NCI-H1092 treated with DMSO at 0.1 percent for 48 hours (cell line): ENCODE measurements at regions not wholly inside any gene's neighbourhood (a gene's known extent, or its start where the extent isn't known, plus 50 kb on each side); places are given as distances from the start of the nearest gene placed in this dataset.

Experiments used
- DNase-seq: peaks from one replicate; lab custom pipeline; 2025; lab: John Stamatoyannopoulos, UW

DNA sequence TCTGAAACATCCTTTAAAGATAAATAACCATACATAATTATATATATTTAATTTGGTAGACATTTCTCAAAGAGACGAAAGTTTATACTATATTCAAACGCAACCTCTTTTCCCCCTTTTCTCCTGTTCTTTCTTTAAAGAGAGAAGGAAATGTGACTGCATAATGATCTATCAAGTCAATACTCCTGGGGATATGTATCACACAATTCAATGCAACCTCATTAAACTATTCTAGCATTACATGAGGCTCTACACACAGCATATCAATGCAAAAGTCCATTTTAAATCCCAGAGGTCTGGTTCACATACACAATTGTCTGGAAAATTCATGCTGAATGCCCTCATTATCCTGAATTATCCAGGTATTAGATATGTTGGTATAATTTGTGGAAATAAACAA, 330.7 kb downstream of the LMX1A start:
- no peak for DNase-seq

GRCh38 chr1:165014753-165015152, 341.8 kb downstream of the LMX1A start:
- DNase-seq: no peak

GRCh38 chr1:165011991-165012531, 344.5 kb downstream of the LMX1A start:
- DNase-seq: no peak

DNA sequence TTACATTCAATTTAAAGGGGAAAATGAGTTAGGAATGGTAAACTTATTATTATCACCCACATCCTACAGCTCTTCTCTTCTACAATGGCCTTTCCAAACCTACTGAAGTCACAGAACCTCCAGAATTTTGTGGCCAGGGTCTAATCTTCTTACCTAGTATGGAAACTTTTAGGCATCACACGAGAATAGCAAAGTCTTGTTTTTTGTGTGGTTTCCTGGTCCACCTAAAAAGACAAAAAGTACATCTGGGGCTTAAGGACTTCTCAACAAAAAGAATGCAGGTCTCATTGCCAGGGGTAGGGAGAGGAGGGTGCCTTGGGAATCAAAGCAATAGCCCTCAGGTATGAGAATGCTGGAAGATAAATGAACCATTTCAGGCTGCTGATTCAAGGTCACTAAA, 345.3 kb downstream of the LMX1A start:
- DNase-seq: no peak

DNA sequence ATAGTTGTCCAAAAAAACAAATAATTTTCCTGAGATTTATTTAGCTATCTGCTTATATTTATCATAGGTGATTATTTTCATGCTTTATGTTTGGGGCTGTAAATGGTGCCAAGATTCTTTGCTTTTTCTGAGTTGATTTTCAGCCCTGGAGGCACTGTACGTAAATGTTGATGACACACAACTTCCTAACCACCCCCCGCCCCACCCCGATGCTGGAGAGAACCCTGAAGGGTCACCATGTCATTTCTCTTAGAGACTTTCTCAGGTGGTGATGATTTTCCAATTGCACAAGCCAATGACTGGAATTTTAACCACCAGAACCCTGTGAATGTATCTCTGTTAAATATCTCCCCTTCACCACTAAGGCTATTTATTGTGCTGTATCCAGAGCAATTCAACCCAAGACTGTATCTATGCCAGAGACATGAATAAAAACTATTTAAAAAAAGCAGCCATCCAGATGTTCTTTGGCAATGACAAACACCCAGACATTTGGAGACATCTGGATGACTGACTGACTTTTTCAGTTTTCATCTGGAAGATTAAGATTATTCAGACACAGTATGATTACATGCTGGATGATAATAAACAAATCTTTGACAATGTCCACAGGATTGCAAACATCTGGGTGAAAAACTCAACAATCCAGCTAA, 346.0 kb downstream of the LMX1A start:
- DNase-seq: no peak

- DNase-seq: no peak
Observed at GRCh38 chr1:165006831-165007230, 349.7 kb downstream of the LMX1A start.

DNA sequence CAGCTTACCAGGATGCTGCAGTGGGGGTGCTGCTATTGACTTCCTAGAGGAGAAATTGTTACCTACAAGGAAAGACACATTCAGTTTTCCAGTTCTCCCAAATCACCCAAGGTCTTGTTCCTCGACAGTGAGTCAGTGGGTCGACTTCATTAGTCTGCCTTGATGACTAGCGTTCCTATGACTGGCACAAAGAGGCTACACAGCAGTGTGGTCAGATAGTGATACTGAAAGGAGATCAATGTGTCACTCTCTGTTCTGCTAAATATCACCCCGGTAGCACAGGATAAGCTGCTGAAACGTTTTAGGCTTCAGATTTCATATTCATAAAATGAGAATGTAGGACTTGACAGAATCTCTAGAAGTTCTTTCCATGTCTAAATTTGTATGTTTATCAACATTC, 357.4 kb downstream of the LMX1A start:
- DNase-seq: no peak

DNA sequence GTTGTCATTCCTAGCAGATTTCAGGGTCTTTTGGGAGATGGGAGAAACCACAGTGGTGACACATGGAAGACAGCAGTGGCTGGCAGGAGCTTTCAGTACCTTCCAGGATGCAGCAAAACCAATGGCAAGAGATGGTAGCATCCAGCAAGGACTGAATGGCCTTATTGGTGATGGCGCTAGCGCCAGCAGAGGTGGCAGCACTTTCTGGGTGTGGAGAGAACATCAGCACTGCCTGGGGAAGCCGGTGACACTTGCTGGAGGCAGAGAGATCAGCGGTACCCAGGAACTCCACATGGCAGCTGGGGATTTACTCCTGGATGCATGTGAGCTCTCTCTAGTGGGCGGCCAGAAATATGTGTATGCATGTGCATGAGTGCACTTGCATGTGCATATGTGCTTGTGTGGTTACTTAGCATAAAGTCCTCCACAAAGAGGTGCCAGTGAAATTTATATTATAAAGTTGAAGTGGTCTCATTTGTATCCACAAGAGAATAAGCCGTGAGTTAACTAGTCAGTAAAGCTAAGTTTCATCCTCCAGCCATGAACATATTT, 364.7 kb downstream of the LMX1A start:
- no peak for DNase-seq

DNA sequence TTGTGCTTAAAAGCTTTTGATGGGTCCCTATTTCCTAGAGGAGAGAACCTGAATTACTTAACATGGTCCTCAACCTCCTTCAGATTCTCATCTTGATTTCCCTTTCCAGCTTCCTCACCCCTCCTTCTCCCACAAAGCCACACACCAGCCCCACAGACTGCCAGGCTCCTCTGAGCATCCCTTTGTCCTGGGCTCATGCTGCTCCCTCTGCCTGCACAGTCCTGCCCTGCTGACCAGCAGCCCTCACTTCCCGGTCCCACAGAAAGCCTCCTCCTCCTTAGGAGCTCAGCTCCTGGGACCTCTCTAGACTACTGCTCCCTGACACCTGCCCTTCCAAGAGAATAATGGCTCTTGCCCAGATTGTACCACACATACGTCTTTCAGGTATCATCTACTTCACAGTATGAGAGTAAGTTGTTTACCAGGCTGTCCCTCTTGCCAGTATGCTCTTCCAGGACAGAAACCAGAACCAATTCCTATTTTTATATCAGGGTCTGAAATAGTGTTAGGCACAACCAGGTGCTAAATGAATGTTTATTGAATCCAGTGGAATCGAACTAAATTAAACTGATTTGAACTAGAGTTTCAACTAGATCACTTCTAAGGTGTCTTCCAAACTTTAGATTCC, 373.4 kb downstream of the LMX1A start:
- no peak for DNase-seq

GRCh38 chr1:164982545-164982944, 374.0 kb downstream of the LMX1A start:
- DNase-seq: no peak

DNA sequence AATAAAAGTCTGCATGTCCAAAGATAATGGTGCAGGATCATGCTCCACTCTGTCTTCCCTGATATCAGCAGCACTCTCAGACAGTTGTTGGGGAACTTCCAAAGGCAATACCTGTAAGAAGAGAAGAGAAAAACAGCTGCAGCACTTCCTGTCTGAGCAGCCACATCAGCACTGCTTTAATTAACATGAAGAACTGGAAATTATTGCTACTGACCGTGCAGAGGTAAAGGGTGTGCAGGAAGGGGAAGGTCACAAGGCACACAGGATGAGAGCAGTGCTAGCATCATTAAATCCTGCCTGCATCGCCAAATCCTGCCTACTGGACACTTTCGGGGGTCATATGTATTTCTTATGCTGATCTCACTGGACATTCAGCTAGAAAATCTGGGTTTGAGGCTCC, 379.0 kb downstream of the LMX1A start:
- DNase-seq: no peak

- DNase-seq: peak; percentile 40
Observed at GRCh38 chr1:164971921-164972415, 384.5 kb downstream of the LMX1A start.

DNA sequence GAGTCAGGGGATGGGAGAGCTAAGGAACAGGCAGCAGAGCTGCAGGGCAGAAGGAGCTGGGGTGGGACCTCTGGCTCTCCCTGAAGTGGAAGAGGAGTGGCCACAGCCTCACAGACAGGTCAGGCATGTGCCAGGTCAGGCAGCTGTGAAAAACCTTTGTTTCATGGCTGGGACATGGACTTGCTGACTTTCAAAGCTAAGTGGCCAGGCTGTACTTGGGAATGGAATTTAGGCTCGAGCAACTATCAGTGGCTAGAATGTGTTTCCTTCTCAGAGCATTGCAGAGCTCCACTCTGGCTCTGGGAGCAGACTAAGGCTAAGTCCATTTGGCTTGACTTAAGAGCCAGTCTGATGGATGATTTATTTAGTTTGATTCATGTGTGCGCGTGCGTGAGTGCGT, 385.1 kb downstream of the LMX1A start:
- no peak for DNase-seq

- DNase-seq: no peak
Observed at GRCh38 chr1:164969253-164969652, 387.3 kb downstream of the LMX1A start.

GRCh38 chr1:164967300-164967699, 389.2 kb downstream of the LMX1A start:
- no peak for DNase-seq

GRCh38 chr1:164961715-164962114, 394.8 kb downstream of the LMX1A start:
- DNase-seq: no peak

DNA sequence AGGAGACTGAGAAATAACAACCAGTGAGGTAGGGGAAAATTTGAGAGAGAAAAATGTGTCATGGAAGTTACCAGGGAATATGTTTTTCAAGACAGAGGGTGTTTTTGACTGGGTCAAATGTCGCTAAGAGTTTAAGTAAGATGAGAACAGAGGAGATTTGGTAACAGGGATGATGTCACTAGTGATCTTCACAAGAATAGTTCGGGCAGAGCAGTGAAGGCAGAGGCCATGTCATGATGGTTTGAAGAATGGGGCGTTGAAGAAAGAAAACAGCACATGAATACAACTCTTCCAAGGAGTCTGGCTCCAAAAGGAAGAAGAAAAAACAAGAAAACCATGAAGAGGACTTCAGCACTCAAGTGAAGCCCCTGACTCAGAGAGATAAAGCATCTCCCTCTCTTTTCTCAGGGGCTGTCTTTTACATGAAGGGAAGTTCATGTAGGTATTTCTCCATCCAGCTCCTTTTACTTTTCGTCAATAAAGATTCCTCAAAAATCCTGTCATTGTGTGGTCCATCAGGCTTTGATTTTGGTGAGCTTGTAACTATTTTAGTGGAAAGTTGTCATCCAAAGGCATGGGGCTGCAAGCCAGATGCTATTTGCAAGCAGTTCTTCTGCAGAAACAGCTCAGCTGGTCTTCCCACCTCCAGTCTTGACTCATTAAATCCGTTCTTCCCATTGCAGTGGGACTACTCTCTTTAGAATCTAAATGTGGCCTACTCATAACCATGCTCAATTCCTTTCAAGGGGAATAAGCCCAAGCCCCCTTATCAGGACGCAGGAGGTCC, 397.3 kb downstream of the LMX1A start:
- DNase-seq: no peak

GRCh38 chr1:164953815-164954214, 394.8 kb downstream of the PBX1 start:
- DNase-seq: no peak

GRCh38 chr1:164953098-164953497, 394.1 kb downstream of the PBX1 start:
- no peak for DNase-seq

DNA sequence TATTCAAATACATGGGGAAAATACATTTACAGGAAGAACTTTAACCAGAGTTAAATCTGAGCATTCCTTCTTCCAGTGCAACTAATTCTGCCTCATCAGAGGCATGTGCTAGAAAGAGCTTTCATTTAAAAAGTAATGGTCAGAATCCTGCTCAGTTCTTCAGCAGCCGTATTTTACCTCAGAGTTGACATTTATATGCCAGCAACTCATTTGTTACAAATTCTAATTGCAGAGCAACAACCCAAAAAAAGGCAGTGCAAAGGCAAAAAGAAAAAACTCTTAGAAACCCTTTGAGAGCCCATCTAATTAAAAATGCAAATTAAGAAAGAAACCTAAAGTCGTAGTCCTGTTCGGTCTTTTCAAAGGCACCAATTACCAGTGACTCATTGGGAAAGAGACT, 392.5 kb downstream of the PBX1 start:
- no peak for DNase-seq

GRCh38 chr1:164950541-164950986, 391.6 kb downstream of the PBX1 start:
- DNase-seq: no peak

DNA sequence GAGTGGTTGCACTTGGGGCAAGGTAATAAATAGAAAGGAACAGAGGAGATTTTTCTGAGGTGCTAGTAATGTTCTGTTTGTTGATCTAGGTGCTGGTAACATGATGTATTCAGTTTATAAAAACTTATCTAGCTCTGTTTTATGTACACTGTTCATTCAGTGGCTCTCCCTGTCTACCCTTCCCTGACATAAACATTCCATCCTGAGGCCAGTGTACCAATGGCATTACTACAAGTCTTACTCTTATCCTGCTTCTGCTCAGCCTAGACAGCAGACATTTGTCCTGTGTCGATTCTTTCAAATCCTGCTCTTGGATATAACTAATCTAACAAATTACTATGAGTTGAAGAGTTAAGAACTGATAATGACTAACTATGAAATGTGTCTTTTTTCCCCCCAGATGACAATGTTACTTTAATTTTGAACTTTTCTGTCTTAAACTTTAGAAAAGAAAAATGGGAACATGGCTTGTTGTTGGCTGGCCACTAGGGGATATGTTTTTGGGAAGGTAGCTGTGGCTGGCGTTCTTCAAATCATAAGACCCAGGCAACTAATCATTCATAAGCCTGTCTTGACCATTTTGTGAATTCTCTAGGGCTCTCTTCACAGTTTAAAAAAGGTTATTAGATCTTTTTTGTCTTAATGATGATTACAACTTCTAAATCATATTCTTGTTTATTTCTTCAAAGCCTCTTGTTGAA, 390.9 kb downstream of the PBX1 start:
- DNase-seq: no peak
